Ascending aorta (tissue), 2 donors: ENCODE measurements at regions not wholly inside any gene's neighbourhood (a gene's known extent, or its start where the extent isn't known, plus 50 kb on each side); places are given as distances from the start of the nearest gene placed in this dataset.

Experiments used
- DNase-seq, 2 donors: peaks; one replicate each; pipeline ENCODE4 v3.0.0-alpha.2; 2019; ENCODE audit warnings: low spot score in 2 of 2
- H3K27ac ChIP-seq, 2 donors: fragments of 200-600 bp; sonication (generic); one replicate each; pipeline ENCODE4 v1.5.1; 2016 to 2017; ENCODE audit warnings: mild to moderate bottlenecking in 1 of 2
- H3K27me3 ChIP-seq: fragments of 200-600 bp; sonication (generic); one replicate; pipeline ENCODE4 v1.5.1; 2017
- H3K36me3 ChIP-seq, 2 donors: fragments of 200-600 bp; sonication (generic); one replicate each; pipeline ENCODE4 v1.5.1; 2016
- H3K4me1 ChIP-seq, 2 donors: fragments of 200-600 bp; sonication (generic); one replicate each; pipeline ENCODE4 v1.5.1; 2016 to 2017; ENCODE audit warnings: mild to moderate bottlenecking in 1 of 2
- H3K4me3 ChIP-seq, 2 donors: fragments of 200-600 bp; sonication (generic); one replicate each; pipeline ENCODE4 v1.5.1; 2016 to 2017; ENCODE audit warnings: mild to moderate bottlenecking in 1 of 2
- H3K9me3 ChIP-seq, 2 donors: fragments of 200-600 bp; sonication (generic); one replicate each; pipeline ENCODE4 v1.5.1; 2016
- intact Hi-C: fragments of 100-400 bp; cut with DNase I; formaldehyde crosslinking; loops from one replicate; pipeline ENCODE4 v1.15.1; 2023
- TF ChIP-seq, protein P1 (sequence below), 3 experiments: fragments of 200-600 bp in 2 of 3; fragments of 450-650 bp in 1 of 3; sonication (generic) in 2 of 3; IDR thresholded peaks; one replicate each; pipeline ENCODE4 v1.5.1; 2016 to 2019; ENCODE audit warnings: antibody characterized with exemption in 3 of 3, mild to moderate bottlenecking in 1 of 3, moderate library complexity in 1 of 3

DNA sequence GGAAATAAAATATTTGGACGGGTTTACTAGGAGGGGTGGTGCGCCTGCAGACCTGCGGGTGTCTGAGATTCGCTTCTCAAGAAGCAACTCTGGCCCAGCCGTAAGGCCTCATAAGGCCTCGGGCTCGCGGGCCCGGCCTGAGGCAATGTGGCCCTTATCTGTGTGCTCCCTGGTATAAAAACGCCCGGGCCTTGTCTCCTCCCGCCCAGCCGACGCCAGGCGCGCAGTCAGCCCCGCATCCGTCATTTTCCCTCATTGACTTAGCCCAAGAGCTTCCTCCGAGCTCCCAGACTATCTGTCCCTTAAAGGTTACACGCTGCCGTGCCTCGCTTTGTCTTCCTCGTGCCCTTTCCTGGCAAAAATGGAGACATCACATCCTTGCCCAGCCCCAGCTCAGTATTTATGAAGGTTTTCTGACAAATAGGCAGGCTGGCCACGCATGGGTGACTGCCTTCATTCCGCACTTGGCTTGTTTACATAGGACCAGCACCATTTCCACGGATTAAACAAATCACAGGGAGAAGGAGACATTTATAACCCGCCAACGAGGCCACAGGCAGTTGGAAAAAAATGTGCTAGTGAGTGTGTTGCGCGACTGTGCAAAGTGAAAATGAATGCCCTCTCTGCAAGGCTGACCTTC, 74.5 kb upstream of the TBCA start:
- no peaks in the 10 kb centered on the region for H3K36me3 ChIP-seq
- no peaks in the 10 kb centered on the region for H3K9me3 ChIP-seq
- TF ChIP-seq, protein P1, sequence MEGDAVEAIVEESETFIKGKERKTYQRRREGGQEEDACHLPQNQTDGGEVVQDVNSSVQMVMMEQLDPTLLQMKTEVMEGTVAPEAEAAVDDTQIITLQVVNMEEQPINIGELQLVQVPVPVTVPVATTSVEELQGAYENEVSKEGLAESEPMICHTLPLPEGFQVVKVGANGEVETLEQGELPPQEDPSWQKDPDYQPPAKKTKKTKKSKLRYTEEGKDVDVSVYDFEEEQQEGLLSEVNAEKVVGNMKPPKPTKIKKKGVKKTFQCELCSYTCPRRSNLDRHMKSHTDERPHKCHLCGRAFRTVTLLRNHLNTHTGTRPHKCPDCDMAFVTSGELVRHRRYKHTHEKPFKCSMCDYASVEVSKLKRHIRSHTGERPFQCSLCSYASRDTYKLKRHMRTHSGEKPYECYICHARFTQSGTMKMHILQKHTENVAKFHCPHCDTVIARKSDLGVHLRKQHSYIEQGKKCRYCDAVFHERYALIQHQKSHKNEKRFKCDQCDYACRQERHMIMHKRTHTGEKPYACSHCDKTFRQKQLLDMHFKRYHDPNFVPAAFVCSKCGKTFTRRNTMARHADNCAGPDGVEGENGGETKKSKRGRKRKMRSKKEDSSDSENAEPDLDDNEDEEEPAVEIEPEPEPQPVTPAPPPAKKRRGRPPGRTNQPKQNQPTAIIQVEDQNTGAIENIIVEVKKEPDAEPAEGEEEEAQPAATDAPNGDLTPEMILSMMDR (IDR thresholded peaks at IDR 0.05), result no peak
- H3K4me1 ChIP-seq, result peaks cover 0 to 3% of the 10 kb centered on the region in 2 donors
- no peak for DNase-seq
- H3K27me3 ChIP-seq, result no peaks in the 10 kb centered on the region
- no peak overlapping the region for H3K27ac ChIP-seq
- intact Hi-C loops, result loop anchor here (5.0 kb wide), 1 partner anchor 73 kb away; the partner anchor contains the start of gene TBCA
- peak overlapping the region; percentile 66 to 83 for H3K4me3 ChIP-seq

DNA sequence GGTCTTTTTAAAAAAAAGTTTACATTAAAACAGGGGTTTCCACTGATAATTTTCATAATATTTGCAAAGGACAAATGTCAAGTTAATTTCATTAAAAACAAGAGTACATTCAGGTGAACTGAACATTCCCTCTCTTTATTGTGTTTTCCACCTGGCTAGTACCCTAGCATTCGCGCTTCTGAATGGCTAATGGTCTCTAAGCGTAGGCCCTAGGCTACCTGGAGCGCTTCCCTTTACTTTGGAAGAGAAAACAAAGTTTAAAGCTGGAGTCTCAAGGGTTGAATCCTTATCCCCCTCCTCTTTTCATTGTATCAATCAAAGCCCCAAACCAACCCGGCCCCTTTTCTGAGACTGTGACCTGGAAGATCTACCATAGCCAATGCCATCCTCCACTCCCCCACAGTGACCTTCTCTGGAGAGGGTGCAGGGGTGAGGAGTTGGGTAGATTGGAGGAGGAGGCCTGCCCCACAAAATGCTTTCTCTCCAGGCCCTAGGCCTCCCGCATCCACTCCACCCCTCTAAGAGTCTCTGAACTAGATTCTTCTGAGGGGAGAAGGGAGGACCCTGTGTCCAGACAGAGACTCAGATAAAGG, 73.3 kb upstream of the TBCA start:
- no peak overlapping the region for H3K4me3 ChIP-seq
- no peaks in the 10 kb centered on the region for H3K9me3 ChIP-seq
- peaks cover 0 to 7% of the 10 kb centered on the region in 2 donors for H3K4me1 ChIP-seq
- intact Hi-C loops, result no loop called here
- no peak for DNase-seq
- no peaks in the 10 kb centered on the region for H3K27me3 ChIP-seq
- H3K36me3 ChIP-seq, result no peaks in the 10 kb centered on the region
- H3K27ac ChIP-seq, result no peak overlapping the region
- TF ChIP-seq, protein P1 (IDR thresholded peaks at IDR 0.05), result no peak

DNA sequence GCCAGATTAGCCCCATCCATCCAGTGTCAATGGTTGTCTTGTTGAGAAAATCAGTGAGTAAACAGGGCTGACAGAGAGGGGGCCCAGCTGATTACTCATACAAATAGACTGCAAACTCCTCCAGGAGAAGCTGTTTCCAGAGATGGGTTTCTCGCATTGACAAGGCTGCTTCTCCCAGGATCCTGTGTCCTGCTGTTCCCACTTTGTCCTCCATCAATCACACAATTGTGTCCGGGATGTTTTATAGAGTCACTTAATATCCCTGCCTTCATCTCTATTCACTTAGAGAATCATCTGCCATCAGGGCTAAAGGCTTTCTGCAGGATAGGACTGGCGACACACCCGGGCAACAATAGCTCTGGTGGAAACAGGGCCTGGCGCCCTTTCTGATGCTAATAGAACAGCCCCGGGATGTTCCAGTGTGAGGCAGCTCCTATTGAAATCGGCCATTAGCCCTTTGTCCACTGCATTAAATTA, 71.7 kb upstream of the TBCA start:
- no peak overlapping the region for H3K4me3 ChIP-seq
- H3K4me1 ChIP-seq, result peaks cover 0 to 10% of the 10 kb centered on the region in 2 donors
- no peaks in the 10 kb centered on the region for H3K9me3 ChIP-seq
- intact Hi-C loops, result no loop called here
- H3K27ac ChIP-seq, result no peak overlapping the region
- H3K36me3 ChIP-seq, result no peaks in the 10 kb centered on the region
- H3K27me3 ChIP-seq, result no peaks in the 10 kb centered on the region
- TF ChIP-seq, protein P1 (IDR thresholded peaks at IDR 0.05), result no peak
- no peak for DNase-seq

DNA sequence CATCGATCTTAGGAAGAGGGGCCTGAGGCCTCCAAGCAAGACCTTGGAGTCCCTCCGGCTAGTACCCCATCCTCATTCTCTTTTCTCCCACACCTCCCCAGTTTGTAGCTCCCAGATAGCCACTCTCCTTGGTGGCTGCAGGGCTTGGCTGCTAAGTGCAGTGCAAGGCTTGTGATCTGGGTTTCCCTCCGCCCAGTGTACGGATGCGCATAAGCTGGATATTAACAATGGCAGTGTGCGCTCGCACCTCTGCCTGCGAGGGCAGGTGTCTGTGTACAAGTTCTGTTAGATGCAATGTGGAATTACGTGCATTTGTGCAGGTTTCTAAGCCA, 71.0 kb upstream of the TBCA start:
- H3K27me3 ChIP-seq, result no peaks in the 10 kb centered on the region
- H3K9me3 ChIP-seq, result no peaks in the 10 kb centered on the region
- no peak for DNase-seq
- no peak overlapping the region for H3K4me3 ChIP-seq
- H3K36me3 ChIP-seq, result no peaks in the 10 kb centered on the region
- H3K27ac ChIP-seq, result no peak overlapping the region
- peaks cover 0 to 8% of the 10 kb centered on the region in 2 donors for H3K4me1 ChIP-seq
- TF ChIP-seq, protein P1 (IDR thresholded peaks at IDR 0.05), result no peak
- intact Hi-C loops, result no loop called here

DNA sequence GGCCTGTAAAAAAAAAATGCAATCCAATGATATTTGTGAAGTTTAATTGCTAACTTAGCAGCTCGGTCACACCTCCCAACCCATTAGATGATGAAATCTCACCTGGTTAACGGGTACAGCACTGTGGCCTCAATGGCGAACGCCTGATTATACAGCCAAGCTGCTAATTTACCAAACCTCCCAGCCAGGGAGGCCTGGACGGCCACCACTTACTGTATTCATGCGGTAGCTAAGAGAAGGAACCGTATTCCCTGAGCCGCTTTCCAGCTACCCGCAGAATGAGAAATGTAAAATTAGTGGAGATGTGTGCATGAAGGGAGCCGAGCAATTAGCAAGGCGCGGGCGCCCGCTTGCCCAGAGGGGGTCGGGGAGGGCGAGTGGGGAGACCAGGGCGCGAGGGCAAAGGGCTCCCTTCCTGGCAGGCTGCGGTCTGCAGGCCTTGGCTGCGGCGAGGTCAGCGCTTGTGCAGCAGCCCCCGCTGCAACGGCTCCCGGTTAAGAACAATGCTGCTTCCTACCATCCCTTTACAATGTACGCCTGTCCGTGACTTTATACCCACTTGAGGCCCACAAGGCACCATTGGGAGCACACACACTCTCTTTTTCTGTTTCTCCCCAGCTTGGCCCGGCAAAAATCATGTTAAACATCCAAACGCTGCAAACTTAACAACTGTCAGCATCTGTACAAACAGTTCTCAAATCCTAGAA, 70.4 kb upstream of the TBCA start:
- Histone ChIP-seq H3K4me3 (no peak overlapping the region), H3K4me1 (peaks cover 0 to 7% of the 10 kb centered on the region in 2 donors), H3K9me3 (no peaks in the 10 kb centered on the region), H3K27ac (no peak overlapping the region), H3K27me3 (no peaks in the 10 kb centered on the region), H3K36me3 (no peaks in the 10 kb centered on the region)
- intact Hi-C loops, result no loop called here
- TF ChIP-seq, protein P1 (IDR thresholded peaks at IDR 0.05), result no peak
- DNase-seq, result no peak
